ENCODE measurements at regions not wholly inside any gene's neighbourhood (a gene's known extent, or its start where the extent isn't known, plus 50 kb on each side); places are given as distances from the start of the nearest gene placed in this dataset.

DNA sequence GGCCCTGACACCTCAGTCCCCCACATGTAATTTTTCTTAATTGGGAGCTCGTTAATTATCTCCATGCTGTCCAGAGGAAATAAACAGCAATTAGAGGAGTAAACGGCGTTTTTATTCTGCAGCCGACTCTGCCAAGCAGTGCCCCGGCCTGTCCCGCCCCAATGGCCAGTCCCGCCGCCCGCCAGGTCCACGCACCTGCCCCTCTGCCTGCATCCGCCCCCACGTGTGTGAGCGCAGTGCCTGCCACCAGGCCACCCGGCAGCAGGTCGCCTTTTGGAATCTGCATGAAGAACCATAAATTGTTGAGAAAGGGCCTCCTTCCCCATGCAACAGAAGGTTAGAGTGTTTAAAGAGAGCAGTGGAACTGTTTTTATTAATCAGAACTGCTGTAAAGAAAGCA lies 87.5 kb upstream of the LINGO1 start:
- DNase-seq: no peak
- intact Hi-C loops (cut with DNase I): no loop called here
- ATAC-seq (ENCODE audit: poor library complexity): no peak

DNA sequence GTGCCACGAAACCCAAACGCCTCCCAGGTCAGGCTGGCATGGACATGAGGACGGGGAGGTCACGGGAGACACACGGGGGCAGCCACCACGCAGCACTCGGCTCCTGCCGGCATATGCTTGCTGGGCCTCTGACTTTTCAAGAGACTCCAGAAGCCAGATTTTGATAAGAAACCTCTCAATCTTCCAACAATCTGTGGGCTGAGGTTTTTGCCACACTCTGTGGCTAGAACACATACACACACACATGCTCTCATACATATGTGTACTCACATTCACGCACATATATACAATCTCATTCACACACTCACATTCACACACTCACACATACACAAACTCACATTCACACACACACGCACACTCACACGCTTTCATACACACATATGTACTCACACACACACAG lies 86.7 kb upstream of the LINGO1 start:
- ATAC-seq (ENCODE audit: poor library complexity) (no peak), DNase-seq (no peak)
- intact Hi-C loops (cut with DNase I): loop anchor here (10.0 kb wide), 1 partner anchor 55 kb away; no protein-coding TSS in a partner anchor

DNA sequence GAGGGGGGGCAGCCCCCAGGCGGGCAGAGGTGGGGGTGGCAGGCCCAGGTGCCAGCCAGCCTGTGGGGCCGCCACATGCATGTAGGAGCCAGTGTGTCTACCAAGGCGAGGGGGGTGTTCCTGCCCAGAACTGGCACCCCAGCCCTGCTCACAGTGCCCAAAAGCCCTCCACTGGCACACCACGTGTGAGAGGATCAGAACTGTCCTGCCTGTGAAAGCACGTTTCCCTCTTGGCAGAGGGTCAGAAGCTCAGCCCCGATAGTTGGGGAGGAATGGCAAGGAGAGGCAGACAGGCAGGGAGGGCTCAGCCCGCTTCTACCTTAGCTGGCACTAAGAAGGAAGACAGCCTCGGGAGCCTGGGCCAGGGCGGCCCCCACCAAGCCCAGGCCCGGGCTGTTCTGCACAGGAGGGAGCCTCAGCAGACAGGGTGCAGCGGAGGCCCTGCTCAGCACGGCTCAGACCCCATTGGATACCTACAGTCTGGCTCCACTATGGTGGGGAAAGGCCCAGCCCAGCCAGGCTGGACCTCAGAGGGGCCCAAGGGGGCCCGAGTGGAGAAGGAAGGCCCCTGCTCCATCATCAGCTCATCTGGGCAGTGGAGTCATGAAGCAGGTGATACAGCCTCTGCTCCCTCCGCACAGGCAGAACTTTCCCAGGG lies 84.8 kb upstream of the LINGO1 start:
- ATAC-seq (ENCODE audit: poor library complexity) (no peak), DNase-seq (no peak)
- intact Hi-C loops (cut with DNase I): loop anchor here (10.0 kb wide), 1 partner anchor 57 kb away; no protein-coding TSS in a partner anchor

DNA sequence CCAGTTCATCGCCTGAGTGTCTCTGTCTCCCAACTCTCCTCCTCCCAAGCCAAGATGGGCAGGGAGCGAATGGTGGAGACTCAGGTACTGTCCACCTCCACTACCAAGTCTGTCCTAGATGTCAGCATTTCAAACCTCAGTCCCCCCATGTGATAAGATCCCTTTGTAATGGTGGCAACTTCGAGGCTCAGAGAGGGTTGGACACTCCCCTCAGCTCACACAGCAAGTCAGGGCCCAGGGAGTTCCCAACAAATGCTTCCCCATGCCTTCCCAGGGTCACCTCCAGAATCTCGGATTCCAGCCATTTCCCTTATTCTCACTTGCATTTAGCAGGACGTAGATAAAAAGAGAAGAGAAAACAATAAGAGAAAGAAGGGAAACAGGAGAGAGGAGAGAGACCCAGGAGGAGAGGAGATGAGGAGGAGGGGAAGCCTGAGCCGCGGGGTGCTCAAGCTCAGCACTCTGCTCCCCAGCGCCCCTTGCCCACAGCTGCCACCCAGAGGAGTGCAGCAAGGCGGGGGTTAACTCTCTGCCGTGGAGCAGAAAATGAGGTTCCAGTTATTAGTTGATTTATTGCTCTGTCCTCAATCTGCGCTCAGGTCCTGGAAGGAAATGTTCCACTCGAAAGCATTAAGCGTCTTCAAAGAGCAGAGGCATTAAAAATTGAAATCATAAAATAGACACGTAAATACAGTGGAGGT lies 84.1 kb upstream of the LINGO1 start:
- intact Hi-C loops (cut with DNase I): loop anchor here (10.0 kb wide), 1 partner anchor 58 kb away; no protein-coding TSS in a partner anchor
- DNase-seq (no peak), ATAC-seq (ENCODE audit: poor library complexity) (no peak)

DNA sequence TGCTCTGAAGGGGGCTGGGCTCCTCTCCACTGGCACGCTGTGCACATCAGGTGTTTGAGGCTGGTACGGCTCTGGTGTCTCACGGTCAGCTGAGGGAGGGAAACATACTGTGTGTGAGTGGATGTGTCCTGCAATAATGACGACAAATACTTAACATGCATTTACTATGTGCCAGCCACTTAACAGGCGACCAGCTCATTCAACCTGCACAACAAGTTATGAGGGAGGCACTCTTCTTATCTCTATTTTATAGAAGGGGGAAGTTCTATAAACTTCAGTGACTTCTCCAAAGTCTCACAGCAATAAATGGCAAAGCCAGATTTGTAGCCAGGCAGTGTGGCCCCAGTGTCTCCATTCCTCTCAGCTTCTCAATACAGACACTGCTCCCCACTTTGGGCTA lies 83.1 kb upstream of the LINGO1 start:
- DNase-seq (no peak), ATAC-seq (ENCODE audit: poor library complexity) (no peak)
- intact Hi-C loops (cut with DNase I): loop anchor here (10.0 kb wide), 1 partner anchor 59 kb away; no protein-coding TSS in a partner anchor

DNA sequence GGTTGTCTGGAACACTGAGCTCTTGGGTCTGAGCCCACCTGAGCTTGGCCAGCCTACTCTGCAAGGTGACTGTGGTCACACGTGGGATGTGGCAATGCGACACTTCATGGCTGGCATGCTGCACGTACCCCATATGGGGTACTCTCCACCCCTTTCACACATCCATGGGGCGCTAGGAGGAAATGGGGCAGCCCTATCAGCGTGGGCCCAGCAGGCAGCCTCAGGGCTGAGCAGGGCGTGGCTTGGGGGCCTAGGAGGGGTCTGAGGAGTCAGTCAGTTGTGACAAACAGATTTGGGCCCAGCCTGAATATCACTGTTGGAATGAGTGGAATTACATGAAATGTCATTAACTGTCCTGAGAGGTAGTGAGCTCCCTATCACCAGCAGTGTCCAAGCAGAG lies 82.3 kb upstream of the LINGO1 start:
- DNase-seq (no peak), ATAC-seq (ENCODE audit: poor library complexity) (no peak)
- intact Hi-C loops (cut with DNase I): loop anchor here (10.0 kb wide), 1 partner anchor 60 kb away; no protein-coding TSS in a partner anchor

DNA sequence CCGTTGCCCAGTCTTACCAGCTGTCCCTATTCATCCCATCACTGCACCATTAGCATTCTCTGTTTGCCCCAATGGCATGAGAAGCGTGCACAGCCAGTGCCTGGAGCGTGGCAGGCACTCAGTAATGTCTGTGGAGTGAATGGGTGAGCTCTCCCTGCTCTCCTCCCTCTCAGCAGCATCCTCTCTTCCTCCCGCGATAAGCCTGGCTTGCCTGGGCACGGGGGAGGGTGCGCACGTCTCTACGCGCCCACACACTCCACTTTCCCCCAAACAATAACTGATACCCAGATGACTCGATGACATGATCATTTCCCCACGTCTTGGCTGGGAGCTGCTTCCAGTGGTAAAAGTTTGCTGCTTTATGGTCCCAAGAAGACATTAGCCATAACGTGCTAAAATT lies 81.8 kb upstream of the LINGO1 start:
- intact Hi-C loops (cut with DNase I): loop anchor here (10.0 kb wide), 1 partner anchor 60 kb away; no protein-coding TSS in a partner anchor
- DNase-seq (no peak), ATAC-seq (ENCODE audit: poor library complexity) (no peak)

DNA sequence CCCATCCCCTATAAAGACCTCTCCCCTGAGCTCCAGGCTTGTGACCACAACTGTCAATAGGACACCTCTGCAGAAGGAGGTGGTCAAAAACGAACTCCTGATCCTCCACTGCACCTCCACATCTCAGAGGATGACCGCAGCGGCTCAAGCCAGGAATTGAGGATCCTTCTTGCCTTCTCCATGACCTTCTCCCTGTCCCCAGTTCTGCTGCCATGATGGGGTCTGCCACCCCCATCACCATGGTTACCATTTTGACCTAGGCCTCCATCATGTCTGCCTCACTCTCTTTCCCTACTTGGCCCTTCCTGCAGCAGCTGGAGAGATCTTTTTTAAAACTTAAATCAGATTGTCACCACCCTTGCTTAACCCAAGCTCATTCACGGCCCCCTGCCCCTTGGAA lies 81.3 kb upstream of the LINGO1 start:
- ATAC-seq (ENCODE audit: poor library complexity) (no peak), DNase-seq (no peak)
- intact Hi-C loops (cut with DNase I): loop anchor here (10.0 kb wide), 1 partner anchor 61 kb away; no protein-coding TSS in a partner anchor

DNA sequence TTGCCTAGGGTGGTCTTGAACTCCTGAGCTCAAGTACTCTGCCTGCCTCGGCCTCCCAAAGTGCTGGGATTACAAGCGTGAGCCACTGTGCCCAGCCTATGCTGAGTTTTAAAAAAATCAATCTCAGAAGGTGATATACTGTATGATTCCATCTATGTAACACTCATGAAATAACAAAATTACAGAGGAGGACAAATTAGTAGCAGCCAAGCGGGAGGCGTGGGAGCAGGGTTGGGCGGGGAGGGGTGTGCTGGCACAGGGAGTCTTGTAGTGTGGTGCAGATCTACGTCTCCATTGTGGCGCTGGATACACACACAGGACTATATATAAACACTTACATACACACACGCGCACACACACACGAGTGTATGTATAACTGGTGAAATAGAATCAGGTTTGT lies 80.6 kb upstream of the LINGO1 start:
- DNase-seq (no peak), ATAC-seq (ENCODE audit: poor library complexity) (no peak)
- intact Hi-C loops (cut with DNase I): loop anchor here (10.0 kb wide), 1 partner anchor 62 kb away; no protein-coding TSS in a partner anchor

DNA sequence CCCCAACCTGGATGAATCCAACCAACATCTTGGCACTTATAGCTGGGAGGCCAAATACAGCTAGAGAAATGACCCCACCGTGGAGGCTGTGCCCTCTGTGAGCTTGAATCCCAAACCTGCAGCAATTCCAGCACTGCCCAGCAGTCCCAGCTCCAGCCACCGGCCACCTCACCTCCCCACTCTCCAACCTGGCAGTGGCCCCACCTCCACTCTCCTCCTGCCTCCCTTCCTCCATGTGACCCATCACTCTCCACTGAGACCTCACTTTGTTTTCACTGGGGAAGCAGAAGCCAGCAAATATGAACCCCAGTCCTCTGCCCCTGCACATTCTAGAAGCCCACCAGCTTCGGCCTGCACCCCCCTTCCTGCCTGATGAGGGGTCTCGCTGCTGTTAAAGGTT lies 79.7 kb upstream of the LINGO1 start:
- intact Hi-C loops (cut with DNase I): loop anchor here (10.0 kb wide), 1 partner anchor 62 kb away; no protein-coding TSS in a partner anchor
- ATAC-seq (ENCODE audit: poor library complexity): no peak

DNA sequence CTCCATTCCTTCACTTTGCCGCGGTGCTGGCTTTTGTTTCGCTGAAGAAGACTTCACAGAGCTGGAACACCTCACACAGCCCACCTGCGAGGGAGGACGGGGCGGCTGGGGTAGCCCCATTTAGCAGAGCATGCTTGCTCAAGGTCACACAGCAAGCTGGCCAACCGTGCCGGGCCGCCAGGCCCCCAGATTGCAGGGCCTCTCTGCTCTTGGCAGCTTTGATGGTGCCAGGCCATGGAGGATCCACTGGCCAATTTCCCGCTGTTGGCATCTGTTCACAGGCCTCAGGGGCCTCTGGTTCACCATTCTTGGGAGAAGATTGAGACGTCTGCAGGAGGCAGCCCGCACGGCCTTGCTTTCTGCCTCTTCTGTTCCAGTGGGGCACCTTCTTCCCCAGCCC lies 77.9 kb upstream of the LINGO1 start:
- ATAC-seq (ENCODE audit: poor library complexity) (no peak), DNase-seq (no peak)
- intact Hi-C loops (cut with DNase I): loop anchor here (10.0 kb wide), 1 partner anchor 64 kb away; no protein-coding TSS in a partner anchor

More for the DNA sequence above, 79.7 kb upstream of the LINGO1 start:
- DNase-seq: no peak

DNA sequence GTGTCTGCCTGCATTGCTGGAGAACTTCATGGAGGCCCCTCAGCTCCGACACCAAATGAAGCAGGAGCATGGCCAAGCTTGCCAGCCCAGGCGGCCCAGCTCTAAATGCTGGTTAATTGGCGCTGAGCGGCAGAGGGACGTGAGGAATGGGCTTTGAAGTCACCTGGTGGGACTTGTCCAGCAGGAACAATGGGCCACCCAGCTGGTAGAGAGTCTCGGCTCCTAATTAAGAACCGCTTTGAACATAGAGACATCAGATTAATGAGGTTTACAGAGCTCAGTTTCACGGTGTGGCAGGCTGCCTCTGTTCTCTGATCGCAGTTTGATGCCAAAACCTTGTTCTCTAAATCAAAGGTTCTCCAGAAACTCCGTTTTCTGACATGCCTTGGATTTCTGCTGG lies 77.5 kb upstream of the LINGO1 start:
- DNase-seq: no peak
- no peak for ATAC-seq (ENCODE audit: poor library complexity)
- intact Hi-C loops (cut with DNase I): loop anchor here (10.0 kb wide), 1 partner anchor 65 kb away; no protein-coding TSS in a partner anchor

DNA sequence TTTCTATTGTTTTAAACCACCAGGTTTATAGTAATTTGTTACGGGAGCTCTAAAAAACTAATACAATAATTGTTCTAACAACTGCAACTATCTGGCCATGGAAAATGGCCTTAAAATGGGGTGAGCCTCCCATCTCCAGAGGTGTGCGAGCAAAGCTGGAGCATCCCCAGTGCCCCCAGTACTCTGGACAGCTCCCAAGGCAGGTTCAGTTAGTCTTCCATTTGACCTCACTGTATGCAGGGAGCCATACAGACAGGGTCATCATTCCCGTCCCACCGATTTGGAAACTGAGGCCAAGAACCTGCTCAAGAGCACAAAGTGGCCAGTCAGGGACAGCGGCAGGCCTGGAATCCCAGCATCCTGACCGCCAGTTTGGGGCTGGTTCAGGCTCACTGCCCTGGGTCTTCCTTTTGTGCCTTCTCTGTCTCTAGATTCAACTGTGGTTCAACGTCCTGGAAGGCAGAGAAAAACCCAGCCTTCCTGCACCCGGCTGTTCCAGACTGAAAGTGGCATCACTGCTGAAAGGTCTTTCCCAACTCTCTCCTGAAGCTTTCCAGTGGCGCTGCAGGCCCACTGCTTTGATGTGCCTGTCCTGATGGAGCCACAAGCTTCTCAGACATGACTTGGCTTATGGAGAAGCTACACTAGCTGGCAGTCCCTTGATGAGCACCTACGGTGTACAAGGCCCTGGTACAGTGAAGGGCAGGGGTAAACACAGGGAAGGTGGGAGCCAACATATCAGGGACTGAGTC lies 76.6 kb upstream of the LINGO1 start:
- ATAC-seq (ENCODE audit: poor library complexity) (no peak), DNase-seq (no peak)
- intact Hi-C loops (cut with DNase I): no loop called here

DNA sequence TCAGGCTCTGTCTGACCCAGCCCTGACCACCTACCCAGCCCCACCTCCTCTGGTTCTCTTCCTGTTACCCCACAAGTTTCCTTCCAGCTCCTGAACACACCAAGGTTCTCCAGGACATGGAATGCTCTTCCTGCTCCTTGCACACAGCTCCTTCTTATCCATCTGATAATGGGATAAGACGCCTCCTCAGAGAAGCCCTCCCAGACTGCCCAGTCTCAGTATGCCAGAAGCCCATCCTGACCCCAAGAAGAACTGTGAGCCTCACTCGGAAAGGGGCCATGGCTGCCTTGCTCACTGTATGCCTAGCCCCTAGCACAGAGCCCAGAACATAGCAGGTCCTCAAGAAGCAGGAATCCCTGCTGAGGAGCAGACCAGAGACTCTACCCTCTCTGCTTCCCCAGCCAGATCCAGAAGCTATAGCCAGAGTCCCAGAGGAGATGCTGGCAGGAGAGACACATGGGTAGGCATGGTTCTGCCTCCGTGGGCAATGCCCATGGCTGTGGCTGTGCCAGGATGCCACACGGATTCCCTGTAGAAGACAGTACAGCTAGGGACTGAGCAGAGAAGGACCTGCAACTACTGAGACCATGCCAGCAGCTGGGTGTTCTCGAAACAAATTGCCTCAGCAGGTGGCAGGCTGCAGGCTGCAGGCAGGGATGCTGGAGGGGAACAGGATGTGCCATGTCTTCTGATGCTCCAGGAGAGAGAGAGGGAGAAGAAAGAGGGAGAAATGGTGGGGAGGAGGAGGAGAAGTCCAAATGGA lies 74.0 kb upstream of the LINGO1 start:
- DNase-seq: no peak
- ATAC-seq (ENCODE audit: poor library complexity): no peak
- intact Hi-C loops (cut with DNase I): no loop called here

DNA sequence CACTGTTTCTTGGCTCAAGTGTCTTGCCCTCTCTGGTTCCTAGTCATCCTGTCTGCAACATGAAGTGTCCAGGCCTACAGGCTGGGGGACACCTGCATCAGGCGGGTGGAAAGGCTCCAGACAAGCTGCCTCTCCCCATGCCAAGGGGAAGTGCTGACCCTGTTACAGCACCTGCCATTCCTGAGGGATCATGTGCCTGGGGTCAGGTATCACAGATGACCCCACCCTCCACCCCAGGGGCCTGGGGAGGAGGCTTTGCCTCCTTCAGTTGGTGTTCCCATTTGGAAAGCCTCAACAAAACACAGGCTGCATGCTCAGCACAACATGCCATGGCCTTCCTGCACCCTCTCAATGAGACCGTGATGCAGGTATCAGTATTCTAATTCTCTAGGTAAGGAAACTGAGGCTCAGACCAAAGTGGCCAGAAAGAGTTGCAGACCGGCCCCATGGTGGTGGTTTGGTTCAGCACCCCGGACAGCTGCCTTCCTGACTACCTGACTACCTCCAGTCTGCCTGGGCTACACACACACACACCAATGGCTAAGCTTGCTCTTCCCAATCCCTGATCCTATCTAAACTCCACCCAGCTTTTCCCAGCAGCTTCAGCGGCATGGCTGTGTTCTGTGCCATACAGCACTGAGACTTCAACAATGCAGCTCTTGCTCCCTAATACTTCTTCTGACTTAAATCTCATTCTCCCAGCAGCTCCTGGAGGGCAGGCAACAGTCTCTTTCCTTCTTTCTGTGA lies 69.7 kb upstream of the LINGO1 start:
- DNase-seq: no peak
- intact Hi-C loops (cut with DNase I): no loop called here

DNA sequence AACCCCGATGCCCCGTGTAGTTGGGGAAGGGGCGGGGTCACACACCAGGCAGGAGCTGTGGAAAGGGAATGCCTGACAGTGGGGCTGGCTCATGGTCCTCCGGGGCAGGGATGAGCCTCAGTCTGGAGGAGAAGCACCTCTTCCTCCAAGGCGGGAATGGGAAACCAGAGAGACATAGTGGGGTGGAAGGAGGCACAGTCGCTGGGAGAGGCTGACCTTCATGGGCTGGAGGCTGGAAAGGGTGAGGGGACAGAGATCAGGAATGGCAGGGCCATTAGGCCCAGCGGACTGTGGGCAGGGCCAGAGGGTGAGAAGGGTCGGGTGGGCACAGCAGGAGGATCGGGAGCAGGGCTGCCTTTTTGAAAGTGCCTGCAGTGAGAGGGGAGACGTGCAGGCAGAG lies 65.8 kb upstream of the LINGO1 start:
- no peak for DNase-seq
- intact Hi-C loops (cut with DNase I): no loop called here
- ATAC-seq (ENCODE audit: poor library complexity): no peak

More for the DNA sequence above, 69.7 kb upstream of the LINGO1 start:
- ATAC-seq (ENCODE audit: poor library complexity): peak; percentile 49

DNA sequence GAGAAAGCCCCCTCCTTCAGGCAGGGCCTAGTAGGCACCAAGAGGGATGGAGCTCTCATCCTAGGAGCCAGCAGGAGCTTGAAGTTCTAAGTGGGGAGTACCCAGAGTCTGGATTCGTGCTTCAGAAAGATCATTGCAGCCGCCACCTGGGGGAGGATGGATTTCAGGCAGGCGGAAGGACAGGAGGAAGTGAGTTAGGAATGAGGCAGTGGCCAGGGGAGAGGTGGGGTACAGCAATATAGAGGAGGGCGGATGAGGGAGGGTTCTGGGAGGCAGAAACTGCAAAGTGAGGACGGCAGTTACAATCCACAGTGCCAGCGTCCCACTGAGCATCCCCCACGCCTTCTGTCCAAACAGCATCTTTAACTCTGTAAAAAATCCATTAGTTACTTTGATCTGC lies 65.2 kb upstream of the LINGO1 start:
- intact Hi-C loops (cut with DNase I): no loop called here
- no peak for ATAC-seq (ENCODE audit: poor library complexity)
- no peak for DNase-seq

DNA sequence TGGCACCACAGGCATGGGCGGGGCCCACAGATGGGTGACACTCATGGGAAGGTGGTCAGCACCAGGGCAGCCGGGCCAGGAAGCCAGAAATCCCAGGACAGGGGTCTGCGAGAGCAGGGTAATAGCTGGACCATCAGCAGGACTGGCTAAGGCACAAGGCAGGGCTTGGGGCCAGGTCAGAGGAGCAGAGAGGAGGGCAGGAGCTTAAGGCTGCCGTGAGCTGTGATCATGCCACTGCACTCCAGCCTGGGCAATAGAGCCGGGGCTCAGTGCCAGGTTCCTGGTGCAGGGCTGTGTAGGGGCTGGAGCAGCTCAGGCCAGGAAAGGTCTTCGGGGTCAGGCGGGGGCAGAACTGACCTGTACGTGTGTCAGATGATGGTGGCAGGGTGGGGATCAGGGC lies 64.2 kb upstream of the LINGO1 start:
- peak; percentile 63 for ATAC-seq (ENCODE audit: poor library complexity)
- intact Hi-C loops (cut with DNase I): no loop called here
- no peak for DNase-seq
